ENCODE measurements at regions not wholly inside any gene's neighbourhood (a gene's known extent, or its start where the extent isn't known, plus 50 kb on each side); places are given as distances from the start of the nearest gene placed in this dataset.
"Not testable (repeated sequence)": the region's sequence is repeated elsewhere in the genome, so short reads cannot be mapped to it uniquely, and the experiment has no call there.

DNA sequence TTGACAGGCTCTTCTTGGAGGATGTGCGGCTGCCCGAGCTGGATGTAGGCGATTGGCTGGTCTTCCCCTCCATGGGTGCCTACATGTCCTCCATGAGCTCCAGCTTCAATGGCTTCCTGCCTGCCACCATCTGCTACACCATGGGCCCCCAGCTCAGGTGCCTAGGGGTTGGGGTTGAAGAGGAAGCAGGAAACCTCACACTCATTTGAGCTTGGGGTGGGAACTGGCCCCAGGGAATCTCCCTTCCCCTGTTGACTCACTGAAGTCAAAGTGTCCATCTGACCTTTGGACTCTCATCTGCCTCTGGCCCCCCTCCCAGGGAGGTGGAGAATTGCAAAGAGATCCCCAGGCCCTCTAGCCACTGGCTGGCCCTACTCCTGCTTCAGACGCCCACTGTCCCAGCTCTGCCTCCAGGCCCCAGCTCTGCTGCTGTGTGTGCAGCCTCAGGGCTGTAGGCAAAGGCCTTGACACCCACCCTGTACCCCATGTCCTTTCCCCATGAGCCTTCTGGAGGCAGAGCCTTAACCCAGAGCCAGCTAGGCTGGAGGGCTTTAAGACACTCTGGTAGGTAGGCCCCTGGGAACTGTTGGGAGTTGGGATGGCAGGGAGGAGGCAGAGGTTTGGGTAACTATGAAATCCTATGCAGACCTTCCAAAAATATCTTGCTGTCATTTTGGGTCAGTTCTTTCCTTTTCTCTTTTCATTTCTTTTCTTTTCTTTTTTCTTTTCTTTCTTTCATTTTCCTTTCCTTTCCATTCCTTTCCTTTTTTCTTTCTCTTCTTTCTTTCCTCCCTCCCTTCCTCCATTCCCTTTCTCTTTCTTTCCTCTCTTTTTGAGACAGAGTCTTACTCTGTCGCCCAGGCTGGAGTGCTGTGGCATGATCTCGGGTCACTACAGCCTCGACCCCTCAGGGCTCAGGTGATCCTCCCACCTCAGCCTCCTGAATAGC lies 66.9 kb upstream of the TINAGL1 start:
- ATAC-seq (no peak), DNase-seq (no peak)
- intact Hi-C loops (cut with DNase I): no loop called here

DNA sequence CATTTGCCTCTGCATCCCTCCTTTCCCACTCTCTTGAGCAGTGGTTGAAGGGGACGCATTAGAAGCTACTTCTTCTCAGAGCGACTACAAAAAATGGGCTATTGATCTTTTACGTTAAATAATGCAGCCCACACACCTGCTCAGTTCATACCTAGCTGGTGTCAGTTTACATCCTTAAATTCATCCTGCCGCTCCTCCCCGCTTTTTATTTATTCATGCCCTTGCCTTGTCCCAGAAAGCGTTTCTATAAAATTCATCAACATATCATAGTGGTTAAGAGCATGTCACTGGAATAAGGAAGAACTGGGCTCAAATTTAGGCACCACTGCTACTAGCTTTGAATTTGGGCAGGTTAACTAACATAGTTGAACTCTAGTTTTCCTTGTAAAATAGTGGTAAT lies 66.0 kb upstream of the TINAGL1 start:
- DNase-seq (no peak), ATAC-seq (no peak)
- intact Hi-C loops (cut with DNase I): no loop called here

DNA sequence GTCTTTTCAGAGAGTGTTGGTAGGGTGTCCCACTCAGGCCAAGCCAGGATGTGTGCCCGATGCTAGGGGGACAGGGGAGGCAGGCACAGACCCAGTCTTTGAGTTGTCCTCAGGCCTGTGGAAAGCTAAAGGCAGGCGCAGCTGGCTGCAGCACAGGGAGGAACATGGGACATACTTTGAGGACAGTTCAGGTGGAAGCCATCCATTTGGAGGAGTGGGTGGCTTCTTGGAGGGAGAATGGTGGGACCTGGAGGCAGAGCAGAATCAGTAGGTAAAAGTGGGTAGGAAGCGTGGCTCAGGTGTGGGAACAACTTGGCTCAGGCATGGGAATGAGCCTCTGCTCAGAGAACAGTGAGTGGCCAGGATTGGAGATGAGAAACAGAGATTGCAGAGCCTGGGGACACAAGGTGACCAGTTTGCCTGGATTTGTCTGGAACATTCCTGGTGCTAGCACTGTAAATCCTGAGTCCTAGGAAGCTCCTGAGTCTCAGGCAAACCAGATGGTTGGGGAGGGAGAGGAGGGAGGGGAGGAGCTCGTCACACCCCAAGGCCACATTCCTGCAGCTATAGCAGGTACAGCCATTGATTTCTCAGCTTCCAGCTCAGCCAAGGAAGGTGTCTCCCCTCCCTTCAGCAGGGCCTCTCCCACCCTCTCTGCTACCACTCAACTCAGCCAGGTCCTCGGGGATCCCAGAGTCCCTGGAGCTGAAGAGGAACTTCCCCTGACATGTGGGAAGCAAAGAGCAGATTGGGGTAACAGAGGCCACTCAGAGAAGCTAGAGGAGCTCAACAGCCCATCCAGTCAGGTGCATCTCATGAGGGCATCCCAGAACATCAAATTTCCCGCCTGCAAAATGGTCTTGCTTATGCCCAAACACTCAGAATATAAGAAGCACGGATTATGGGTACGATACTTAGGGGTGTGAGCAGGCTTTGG lies 65.2 kb upstream of the TINAGL1 start:
- ATAC-seq: peak in 1 of 2 donors; percentile 3
- intact Hi-C loops (cut with DNase I): no loop called here
- no peak for DNase-seq

DNA sequence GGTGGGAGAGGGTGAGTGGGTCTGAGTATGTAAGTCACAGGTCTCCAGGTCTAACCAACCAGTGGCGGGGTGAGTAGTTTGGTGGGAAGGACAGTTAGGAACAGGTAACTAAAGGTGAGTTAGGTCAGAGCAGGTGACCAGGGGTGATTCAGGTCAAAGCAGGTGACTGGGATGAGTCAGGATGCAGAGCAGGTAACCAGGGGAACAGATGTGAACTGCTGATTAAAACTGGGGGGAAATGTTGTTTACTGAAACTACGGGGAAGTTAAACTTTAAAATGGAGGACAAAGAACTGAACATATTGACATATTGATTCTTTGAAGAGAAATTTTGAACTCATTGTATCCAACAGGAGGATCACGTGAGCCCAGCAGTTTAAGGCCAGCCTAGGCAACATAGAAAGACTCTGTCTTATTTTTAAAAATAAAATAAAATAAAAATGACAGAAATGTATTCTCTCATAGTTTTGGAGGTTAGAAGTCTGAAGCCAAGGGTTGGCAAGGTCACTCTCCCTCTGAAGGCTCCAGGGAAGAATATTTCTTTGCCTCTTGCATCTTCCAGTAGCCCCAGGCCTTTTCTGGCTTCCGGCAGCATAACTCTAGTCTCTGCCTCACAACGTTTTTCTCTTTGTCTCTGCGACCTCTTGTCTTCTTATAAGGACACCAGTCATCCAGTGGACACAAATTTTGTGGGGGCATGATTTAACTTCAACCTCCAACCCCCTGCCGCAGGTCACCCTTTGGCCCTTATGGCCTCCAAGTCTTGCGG lies 64.3 kb upstream of the TINAGL1 start:
- DNase-seq (no peak), ATAC-seq (no peak)
- intact Hi-C loops (cut with DNase I): no loop called here

DNA sequence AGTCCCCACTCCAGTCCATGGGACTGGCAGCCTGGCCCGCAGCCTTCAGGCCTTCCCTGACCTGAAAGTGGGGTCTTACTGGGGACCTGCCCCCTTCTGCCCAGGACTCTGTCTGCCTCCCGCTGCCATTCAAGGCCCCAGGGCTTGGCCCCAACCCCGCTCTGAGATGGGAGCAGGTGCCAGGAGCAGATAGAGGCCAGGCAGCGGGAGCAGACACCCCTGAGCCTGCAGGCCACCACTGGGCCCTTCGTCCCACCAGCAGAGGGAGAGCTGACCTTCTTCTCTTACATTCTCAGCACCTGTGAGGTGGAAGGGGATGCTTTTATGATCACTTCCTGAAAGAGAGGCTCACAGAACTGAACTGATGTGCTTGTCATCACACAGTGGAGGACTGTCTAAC lies 62.2 kb upstream of the TINAGL1 start:
- DNase-seq (no peak), ATAC-seq (no peak)
- intact Hi-C loops (cut with DNase I): no loop called here

DNA sequence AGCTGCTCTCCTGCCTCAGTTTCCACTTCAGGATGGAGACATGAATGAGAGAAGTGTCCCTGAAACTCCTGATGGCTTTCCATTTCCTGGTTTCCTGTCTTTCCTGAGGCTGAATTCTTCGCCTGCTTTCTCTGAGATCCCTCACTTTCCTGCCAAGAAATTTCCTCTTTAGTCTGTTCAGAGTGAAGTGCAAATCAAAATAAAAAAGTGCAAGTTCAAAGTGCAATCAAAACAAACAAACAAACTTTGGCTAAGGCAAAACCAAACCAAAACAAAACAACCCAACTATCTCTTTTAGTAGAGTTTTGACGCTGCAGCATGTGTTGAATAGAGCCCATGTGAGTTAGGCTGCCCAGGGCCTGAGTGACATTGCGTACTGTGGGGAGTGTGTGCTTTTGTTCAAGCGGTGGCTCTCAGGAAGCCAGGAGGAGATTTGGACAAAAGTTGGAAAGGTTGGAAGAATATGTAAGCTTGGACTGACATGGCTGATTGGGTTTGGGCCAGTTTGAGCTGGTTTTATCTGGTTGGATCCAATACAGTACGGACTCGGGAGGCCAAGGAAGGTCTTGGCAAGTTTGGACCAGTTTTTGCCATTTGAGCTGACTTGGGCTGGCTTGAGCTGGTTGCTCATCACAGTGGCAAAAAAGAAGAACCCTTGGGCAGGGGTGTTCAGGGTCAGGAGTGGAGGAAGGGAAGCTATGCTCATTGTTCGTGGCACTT lies 61.1 kb upstream of the TINAGL1 start:
- intact Hi-C loops (cut with DNase I): no loop called here

DNA sequence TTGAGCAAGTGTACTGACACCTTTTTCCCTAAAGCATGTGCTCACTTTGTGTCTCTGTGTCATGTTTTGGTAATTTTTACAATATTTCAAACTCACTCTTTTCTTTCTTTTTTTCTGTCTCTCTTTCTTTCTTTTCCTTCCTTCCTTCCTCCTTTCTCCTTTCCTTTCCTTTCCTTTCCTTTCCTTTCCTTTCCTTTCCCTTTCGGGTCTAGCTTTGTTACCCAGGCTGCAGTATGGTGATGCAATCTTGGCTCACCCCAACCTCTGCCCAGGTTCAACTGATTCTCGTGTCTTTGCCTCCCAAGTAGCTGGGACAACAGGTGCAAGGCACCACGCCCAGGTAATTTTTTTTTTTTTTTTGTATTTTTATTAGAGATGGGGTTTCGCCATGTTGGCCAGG lies 60.4 kb upstream of the TINAGL1 start:
- DNase-seq: no peak
- intact Hi-C loops (cut with DNase I): no loop called here
- ATAC-seq: no peak

More for the DNA sequence above, 61.1 kb upstream of the TINAGL1 start:
- DNase-seq (no peak), ATAC-seq (peak in 1 of 2 donors; percentile 44)

DNA sequence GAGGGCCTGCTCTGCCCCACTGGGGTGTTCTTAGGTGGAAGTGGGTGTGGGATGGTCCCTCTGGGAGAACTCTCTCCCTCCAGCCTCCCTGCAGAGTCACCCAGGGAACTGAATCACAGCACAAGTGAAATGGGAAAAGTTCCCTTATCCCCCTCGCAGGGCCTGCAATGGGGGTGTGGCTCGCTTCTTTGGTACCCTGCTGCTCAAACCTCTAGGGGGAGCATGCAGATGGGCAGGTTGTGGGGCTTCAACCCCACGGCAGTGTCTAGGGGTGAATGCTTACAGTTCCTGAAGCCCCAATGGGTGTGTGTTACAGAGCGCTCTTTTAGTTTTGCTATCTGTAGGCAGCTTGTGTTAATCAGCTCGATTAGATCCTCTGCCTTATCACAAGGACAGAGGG lies 59.0 kb upstream of the TINAGL1 start:
- DNase-seq: no peak
- intact Hi-C loops (cut with DNase I): no loop called here

DNA sequence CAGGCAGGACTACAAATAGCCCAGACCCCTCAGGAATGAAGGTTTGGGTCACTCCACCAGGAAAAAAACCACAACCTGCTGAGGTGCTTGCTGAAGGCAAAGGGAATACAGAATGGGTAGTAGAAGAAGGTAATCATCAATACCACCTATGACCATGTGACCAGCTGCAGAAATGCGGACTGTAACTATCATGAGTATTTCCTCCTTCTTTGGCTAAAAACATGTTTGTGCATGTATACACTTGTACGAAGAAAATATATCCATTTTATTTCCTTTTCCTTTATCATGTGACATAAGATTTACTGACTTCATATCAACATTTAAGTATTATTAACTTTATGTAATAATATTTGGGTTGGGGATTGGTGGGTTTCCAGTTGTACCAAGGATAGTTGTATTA lies 58.3 kb upstream of the TINAGL1 start:
- DNase-seq; ATAC-seq; intact Hi-C loops (cut with DNase I): not testable (repeated sequence)

More for the DNA sequence above, 59.0 kb upstream of the TINAGL1 start:
- no peak for ATAC-seq

DNA sequence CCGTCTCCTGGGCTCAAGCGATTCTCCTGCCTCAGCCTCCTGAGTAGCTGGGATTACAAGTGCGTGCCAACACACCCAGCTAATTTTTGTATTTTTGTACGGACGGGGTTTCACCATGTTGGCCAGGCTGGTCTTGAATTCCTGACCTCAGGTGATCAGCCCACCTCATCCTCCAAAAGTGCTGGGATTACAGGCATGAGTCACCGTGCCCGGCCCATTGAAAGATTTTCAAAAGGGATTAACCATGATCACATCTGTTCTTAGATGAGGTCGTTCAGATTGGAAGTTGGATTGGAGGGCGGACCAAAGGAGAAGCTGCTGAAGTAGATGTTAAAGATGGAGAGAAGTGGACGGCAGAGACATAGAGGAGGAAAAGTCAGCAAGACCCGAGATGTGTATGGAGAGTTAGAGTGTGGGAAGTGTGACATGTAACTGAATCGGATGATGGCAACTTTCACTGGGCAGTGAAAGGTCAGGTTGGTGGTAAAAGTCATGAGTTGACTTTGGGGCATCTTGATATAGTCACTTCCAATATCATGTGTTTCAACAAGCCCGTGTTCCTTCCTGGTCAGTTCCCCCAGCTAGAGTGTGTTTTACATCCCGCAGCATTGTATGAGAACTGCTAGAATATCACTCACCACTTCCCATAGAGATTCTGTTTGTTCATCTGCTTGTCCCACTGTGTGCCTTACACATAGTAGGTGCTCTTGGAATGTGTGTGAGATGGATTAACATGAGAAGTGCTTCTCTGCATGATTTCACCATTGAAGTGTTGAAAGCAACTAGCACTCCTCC lies 54.4 kb upstream of the TINAGL1 start:
- intact Hi-C loops (cut with DNase I): no loop called here
- DNase-seq (no peak), ATAC-seq (no peak)

DNA sequence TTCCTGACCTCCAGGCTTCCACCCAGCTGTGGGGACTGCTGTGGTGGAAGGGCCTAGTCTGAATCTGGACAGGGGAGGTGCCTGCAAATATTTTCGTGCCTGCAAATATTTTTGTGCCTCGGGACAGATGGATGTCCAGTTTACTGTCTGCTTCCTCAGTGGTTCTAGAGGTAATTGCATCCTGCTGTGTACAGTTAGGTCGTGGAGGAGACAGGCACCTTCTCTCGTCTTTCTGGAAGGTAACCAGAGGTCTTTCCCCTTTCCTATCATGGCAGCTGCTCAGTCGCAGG lies 53.8 kb upstream of the TINAGL1 start:
- ATAC-seq (no peak), DNase-seq (no peak)
- intact Hi-C loops (cut with DNase I): no loop called here

DNA sequence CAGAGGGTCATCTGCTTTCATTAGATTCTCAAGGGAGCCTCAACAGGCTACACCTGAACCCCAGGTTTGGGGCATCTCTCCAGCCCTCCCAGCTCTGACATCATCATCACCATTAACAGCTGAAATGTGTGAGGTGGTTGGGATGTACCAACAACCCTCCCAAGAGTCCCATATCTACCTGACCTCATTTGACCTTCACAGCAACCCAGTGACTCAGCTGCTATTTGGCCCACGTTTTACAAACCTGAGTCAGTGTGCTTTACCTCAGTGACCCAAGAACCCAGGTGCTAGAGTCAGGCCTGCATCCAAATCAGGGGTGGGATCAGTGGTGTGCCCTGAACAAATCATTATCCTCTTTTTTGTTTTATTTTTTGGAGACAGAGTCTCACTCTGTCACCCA lies 53.3 kb upstream of the TINAGL1 start:
- DNase-seq: no peak
- ATAC-seq: peak in 1 of 2 donors; percentile 66
- intact Hi-C loops (cut with DNase I): no loop called here

DNA sequence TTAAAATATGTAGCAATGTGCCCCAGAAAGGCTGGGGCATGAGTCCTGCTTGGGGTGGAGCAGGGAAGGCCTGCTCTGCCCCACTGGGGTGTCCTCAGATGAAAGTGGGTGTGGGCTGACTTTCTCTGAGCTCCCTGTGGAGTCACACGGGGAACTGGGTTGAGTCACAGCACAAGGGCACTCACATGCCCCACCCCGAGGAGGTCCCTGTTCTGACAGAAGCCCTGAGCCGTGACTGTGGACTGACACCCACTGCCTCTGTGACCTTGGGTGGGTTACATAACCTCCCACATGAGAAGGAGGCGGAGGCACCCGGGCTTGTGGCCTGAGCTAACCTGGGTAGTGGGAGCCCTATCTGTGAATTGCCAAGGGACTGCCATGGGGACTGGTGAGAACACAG lies 52.5 kb upstream of the TINAGL1 start:
- intact Hi-C loops (cut with DNase I): no loop called here
- ATAC-seq (peak; percentile 87 to 88), DNase-seq (peak; percentile 48)

DNA sequence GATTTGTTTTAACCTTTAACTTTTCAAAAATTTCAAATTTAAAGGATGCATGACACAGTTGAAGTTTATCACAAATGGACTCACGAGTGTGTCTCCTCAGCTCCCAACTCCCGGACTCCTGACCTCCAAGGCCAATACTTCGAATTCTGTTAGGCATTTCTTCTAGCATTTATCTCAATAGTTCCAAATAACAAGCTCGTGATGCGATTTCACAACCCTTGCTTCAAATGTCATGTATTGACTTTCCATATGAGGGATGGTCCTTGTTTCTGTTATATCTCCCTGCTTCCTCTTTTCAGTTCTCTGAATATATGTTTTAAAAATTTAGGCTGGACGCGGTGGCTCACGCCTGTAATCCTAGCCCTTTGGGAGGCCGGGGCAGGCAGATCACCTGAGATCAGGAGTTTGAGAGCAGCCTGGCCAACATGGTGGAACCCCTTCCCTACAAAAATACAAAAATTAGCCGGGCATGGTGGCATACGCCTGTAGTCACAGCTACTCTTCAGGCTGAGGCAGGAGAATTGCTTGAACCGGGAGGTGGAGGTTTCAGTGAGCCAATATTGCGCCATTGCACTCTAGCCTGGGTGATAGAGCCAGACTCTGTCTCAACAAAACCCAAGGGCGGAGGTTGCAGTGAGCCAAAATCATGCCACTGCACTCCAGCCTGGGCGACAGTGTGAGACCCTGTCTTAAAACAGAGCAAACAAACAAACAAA lies 52.0 kb upstream of the TINAGL1 start:
- DNase-seq (no peak), ATAC-seq (peak in 1 of 2 donors; percentile 58)
- intact Hi-C loops (cut with DNase I): no loop called here

Data from left cardiac atrium (tissue), 4 donors.